ENCODE measurements at regions not wholly inside any gene's neighbourhood (a gene's known extent, or its start where the extent isn't known, plus 50 kb on each side); places are given as distances from the start of the nearest gene placed in this dataset.

- H3K79me2 ChIP-seq (ENCODE audit: insufficient read depth, low read length) = no peaks in the 10 kb centered on the region
- no peak overlapping the region for H2AFZ ChIP-seq (ENCODE audit: low read length)
- H3K36me3 ChIP-seq (ENCODE audit: insufficient read depth, low read length) = no peaks in the 10 kb centered on the region
- no peaks in the 10 kb centered on the region for H3K9me2 ChIP-seq (ENCODE audit: low read depth, low read length)
- TF ChIP-seq CTCF (IDR thresholded peaks at IDR 0.05; ENCODE audit: low read length) = no peak
- no peak for TF ChIP-seq EZH2 (IDR thresholded peaks at IDR 0.05; ENCODE audit: borderline replicate concordance, low read length)
- H4K20me1 ChIP-seq (ENCODE audit: insufficient read depth, low read length) = no peaks in the 10 kb centered on the region
- peaks cover 3% of the 10 kb centered on the region; the same call in 1 of the 2 replicates for H3K27me3 ChIP-seq (ENCODE audit: insufficient read depth, low read length)
- H3K27ac ChIP-seq (ENCODE audit: low read depth, low read length, poor library complexity, severe bottlenecking) = no peak overlapping the region
- H3F3A ChIP-seq (ENCODE audit: insufficient read depth, low read length) = no peaks in the 10 kb centered on the region
- no peak overlapping the region for H3K4me3 ChIP-seq (ENCODE audit: low read depth, low read length, poor library complexity, severe bottlenecking)
- no peak overlapping the region for H3K4me2 ChIP-seq (ENCODE audit: low read length)
- no peak overlapping the region for H3K9ac ChIP-seq (ENCODE audit: low read length)
- no peaks in the 10 kb centered on the region for H3K9me3 ChIP-seq (ENCODE audit: low read length)
- H3K4me1 ChIP-seq (ENCODE audit: insufficient read depth, low read length, severe bottlenecking) = no peaks in the 10 kb centered on the region
Observed at GRCh38 chr1:184910005-184910404, 64.3 kb downstream of the NIBAN1 start.

- peaks cover 3% of the 10 kb centered on the region; the same call in 1 of the 2 replicates for H3K27me3 ChIP-seq (ENCODE audit: insufficient read depth, low read length)
- no peaks in the 10 kb centered on the region for H4K20me1 ChIP-seq (ENCODE audit: insufficient read depth, low read length)
- no peaks in the 10 kb centered on the region for H3K79me2 ChIP-seq (ENCODE audit: insufficient read depth, low read length)
- no peak overlapping the region for H3K9ac ChIP-seq (ENCODE audit: low read length)
- no peaks in the 10 kb centered on the region for H3K9me3 ChIP-seq (ENCODE audit: low read length)
- H3K9me2 ChIP-seq (ENCODE audit: low read depth, low read length) = no peaks in the 10 kb centered on the region
- H3K4me3 ChIP-seq (ENCODE audit: low read depth, low read length, poor library complexity, severe bottlenecking) = no peak overlapping the region
- no peaks in the 10 kb centered on the region for H3F3A ChIP-seq (ENCODE audit: insufficient read depth, low read length)
- no peak overlapping the region for H2AFZ ChIP-seq (ENCODE audit: low read length)
- no peaks in the 10 kb centered on the region for H3K36me3 ChIP-seq (ENCODE audit: insufficient read depth, low read length)
- H3K4me1 ChIP-seq (ENCODE audit: insufficient read depth, low read length, severe bottlenecking) = no peaks in the 10 kb centered on the region
- no peak overlapping the region for H3K27ac ChIP-seq (ENCODE audit: low read depth, low read length, poor library complexity, severe bottlenecking)
- no peak for TF ChIP-seq EZH2 (IDR thresholded peaks at IDR 0.05; ENCODE audit: borderline replicate concordance, low read length)
- no peak for TF ChIP-seq CTCF (IDR thresholded peaks at IDR 0.05; ENCODE audit: low read length)
- no peak overlapping the region for H3K4me2 ChIP-seq (ENCODE audit: low read length)
Observed at GRCh38 chr1:184909019-184909418, 65.3 kb downstream of the NIBAN1 start.

GRCh38 chr1:184908506-184908905 is 65.8 kb downstream of the NIBAN1 start:
- TF ChIP-seq EZH2 (IDR thresholded peaks at IDR 0.05; ENCODE audit: borderline replicate concordance, low read length) = no peak
- no peak for TF ChIP-seq CTCF (IDR thresholded peaks at IDR 0.05; ENCODE audit: low read length)
- no peak overlapping the region for H3K4me3 ChIP-seq (ENCODE audit: low read depth, low read length, poor library complexity, severe bottlenecking)
- no peak overlapping the region for H3K9ac ChIP-seq (ENCODE audit: low read length)
- no peaks in the 10 kb centered on the region for H3F3A ChIP-seq (ENCODE audit: insufficient read depth, low read length)
- H3K79me2 ChIP-seq (ENCODE audit: insufficient read depth, low read length) = no peaks in the 10 kb centered on the region
- H2AFZ ChIP-seq (ENCODE audit: low read length) = no peak overlapping the region
- no peak overlapping the region for H3K4me2 ChIP-seq (ENCODE audit: low read length)
- H3K9me2 ChIP-seq (ENCODE audit: low read depth, low read length) = no peaks in the 10 kb centered on the region
- no peak overlapping the region for H3K27ac ChIP-seq (ENCODE audit: low read depth, low read length, poor library complexity, severe bottlenecking)
- no peaks in the 10 kb centered on the region for H3K36me3 ChIP-seq (ENCODE audit: insufficient read depth, low read length)
- no peaks in the 10 kb centered on the region for H4K20me1 ChIP-seq (ENCODE audit: insufficient read depth, low read length)
- H3K4me1 ChIP-seq (ENCODE audit: insufficient read depth, low read length, severe bottlenecking) = no peaks in the 10 kb centered on the region
- peaks cover 3% of the 10 kb centered on the region; the same call in 1 of the 2 replicates for H3K27me3 ChIP-seq (ENCODE audit: insufficient read depth, low read length)
- no peaks in the 10 kb centered on the region for H3K9me3 ChIP-seq (ENCODE audit: low read length)

All from OCI-LY1 (cell line).